ENCODE measurements at regions not wholly inside any gene's neighbourhood (a gene's known extent, or its start where the extent isn't known, plus 50 kb on each side); places are given as distances from the start of the nearest gene placed in this dataset.

GRCh38 chr3:5799398-5799797, 611.9 kb downstream of the EDEM1 start:
- no peak overlapping the region for H3K4me3 ChIP-seq (ENCODE audit: low read depth, low read length)
- H3K27ac ChIP-seq: no peak overlapping the region
- no peaks in the 10 kb centered on the region for H3K9me3 ChIP-seq (ENCODE audit: severe bottlenecking)
- TF ChIP-seq, protein P1, sequence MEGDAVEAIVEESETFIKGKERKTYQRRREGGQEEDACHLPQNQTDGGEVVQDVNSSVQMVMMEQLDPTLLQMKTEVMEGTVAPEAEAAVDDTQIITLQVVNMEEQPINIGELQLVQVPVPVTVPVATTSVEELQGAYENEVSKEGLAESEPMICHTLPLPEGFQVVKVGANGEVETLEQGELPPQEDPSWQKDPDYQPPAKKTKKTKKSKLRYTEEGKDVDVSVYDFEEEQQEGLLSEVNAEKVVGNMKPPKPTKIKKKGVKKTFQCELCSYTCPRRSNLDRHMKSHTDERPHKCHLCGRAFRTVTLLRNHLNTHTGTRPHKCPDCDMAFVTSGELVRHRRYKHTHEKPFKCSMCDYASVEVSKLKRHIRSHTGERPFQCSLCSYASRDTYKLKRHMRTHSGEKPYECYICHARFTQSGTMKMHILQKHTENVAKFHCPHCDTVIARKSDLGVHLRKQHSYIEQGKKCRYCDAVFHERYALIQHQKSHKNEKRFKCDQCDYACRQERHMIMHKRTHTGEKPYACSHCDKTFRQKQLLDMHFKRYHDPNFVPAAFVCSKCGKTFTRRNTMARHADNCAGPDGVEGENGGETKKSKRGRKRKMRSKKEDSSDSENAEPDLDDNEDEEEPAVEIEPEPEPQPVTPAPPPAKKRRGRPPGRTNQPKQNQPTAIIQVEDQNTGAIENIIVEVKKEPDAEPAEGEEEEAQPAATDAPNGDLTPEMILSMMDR (IDR thresholded peaks at IDR 0.05; ENCODE audit: low read depth, low read length): no peak
- H3K27me3 ChIP-seq (ENCODE audit: insufficient read depth, low read depth, severe bottlenecking): peaks cover 3% of the 10 kb centered on the region
- H3K36me3 ChIP-seq: no peaks in the 10 kb centered on the region
- DNase-seq: no peak

DNA sequence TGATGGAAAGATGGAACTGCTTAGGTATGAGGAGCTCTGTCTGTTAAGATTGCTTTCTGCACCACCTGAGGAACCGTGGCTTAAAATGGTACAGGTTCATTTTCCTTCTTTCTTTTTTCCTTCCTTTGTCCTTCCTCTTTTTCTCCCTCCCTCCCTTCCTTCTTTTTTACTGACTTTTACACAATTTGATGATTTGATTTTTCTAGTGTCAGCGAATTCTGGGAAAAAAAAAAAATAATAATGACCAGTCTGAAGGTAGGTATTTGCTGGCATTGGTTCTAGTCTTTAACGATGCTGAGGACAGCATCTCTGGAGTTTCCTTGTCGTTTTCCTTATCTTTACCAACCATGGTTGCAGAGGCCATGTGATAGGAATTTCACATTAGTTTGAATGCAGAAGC, 613.5 kb downstream of the EDEM1 start:
- TF ChIP-seq, protein P1 (IDR thresholded peaks at IDR 0.05; ENCODE audit: low read depth, low read length): no peak
- DNase-seq: no peak
- Histone ChIP-seq H3K36me3 (no peaks in the 10 kb centered on the region), H3K27ac (no peak overlapping the region), H3K9me3 (ENCODE audit: severe bottlenecking) (no peaks in the 10 kb centered on the region), H3K4me3 (ENCODE audit: low read depth, low read length) (no peak overlapping the region), H3K27me3 (ENCODE audit: insufficient read depth, low read depth, severe bottlenecking) (peaks cover 7% of the 10 kb centered on the region)

DNA sequence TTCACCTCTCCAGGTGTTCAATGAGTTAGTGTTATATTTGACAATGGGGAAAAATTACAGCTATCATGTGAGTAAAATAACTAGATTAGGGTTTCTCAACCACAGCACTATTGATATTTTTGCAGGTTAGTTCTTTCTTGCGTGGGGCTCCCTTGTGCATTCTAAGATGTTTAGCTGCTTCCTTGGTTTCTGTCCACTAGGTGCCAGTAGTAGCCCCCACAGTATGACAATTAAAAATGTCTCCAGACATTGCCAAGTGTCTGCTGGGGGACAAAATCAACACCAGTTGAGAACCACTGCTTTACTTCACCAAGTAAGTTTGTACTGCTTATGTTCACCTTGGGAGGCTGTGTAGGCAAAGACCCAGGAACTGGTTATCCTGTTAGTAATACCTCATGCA, 618.7 kb downstream of the EDEM1 start:
- TF ChIP-seq, protein P1 (IDR thresholded peaks at IDR 0.05; ENCODE audit: low read depth, low read length): peak; percentile 33; the same call in 1 of the 2 replicates
- no peak overlapping the region for H3K4me3 ChIP-seq (ENCODE audit: low read depth, low read length)
- no peaks in the 10 kb centered on the region for H3K9me3 ChIP-seq (ENCODE audit: severe bottlenecking)
- peaks cover 42% of the 10 kb centered on the region for H3K27me3 ChIP-seq (ENCODE audit: insufficient read depth, low read depth, severe bottlenecking)
- H3K27ac ChIP-seq: no peak overlapping the region
- peak; percentile 10 for DNase-seq
- no peaks in the 10 kb centered on the region for H3K36me3 ChIP-seq

GRCh38 chr3:5809586-5810246, 622.2 kb downstream of the EDEM1 start:
- no peak for DNase-seq
- Histone ChIP-seq H3K36me3 (no peaks in the 10 kb centered on the region), H3K9me3 (ENCODE audit: severe bottlenecking) (no peaks in the 10 kb centered on the region), H3K27ac (no peak overlapping the region), H3K27me3 (ENCODE audit: insufficient read depth, low read depth, severe bottlenecking) (peaks cover 62% of the 10 kb centered on the region), H3K4me3 (ENCODE audit: low read depth, low read length) (no peak overlapping the region)
- TF ChIP-seq, protein P1 (IDR thresholded peaks at IDR 0.05; ENCODE audit: low read depth, low read length): no peak

DNA sequence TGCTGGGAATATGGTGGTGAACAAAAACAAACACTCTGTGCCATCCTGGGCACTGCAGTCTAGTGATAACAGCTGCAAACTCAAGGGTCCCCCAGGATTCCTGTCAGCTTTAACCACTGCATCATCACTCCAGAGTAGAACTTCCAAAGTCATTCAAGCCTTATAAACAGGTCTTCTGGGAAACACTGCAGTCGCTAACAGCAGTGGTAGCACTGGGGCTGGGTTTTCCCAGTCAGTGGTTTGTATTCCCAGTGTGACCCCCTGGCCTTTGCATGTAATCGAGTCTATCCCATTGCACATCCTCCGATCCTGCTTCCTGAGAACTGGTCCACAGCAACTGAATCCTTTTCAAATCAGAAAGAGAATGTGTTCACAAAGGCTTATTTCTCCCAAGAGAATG, 623.5 kb downstream of the EDEM1 start:
- no peak overlapping the region for H3K4me3 ChIP-seq (ENCODE audit: low read depth, low read length)
- H3K36me3 ChIP-seq: no peaks in the 10 kb centered on the region
- no peak for DNase-seq
- peaks cover 59% of the 10 kb centered on the region for H3K27me3 ChIP-seq (ENCODE audit: insufficient read depth, low read depth, severe bottlenecking)
- no peaks in the 10 kb centered on the region for H3K9me3 ChIP-seq (ENCODE audit: severe bottlenecking)
- TF ChIP-seq, protein P1 (IDR thresholded peaks at IDR 0.05; ENCODE audit: low read depth, low read length): no peak
- H3K27ac ChIP-seq: no peak overlapping the region

GRCh38 chr3:5813521-5813920, 626.0 kb downstream of the EDEM1 start:
- Histone ChIP-seq H3K9me3 (ENCODE audit: severe bottlenecking) (no peaks in the 10 kb centered on the region), H3K27me3 (ENCODE audit: insufficient read depth, low read depth, severe bottlenecking) (peaks cover 43% of the 10 kb centered on the region), H3K36me3 (no peaks in the 10 kb centered on the region), H3K4me3 (ENCODE audit: low read depth, low read length) (no peak overlapping the region), H3K27ac (no peak overlapping the region)
- DNase-seq: no peak
- TF ChIP-seq, protein P1 (IDR thresholded peaks at IDR 0.05; ENCODE audit: low read depth, low read length): no peak

Measured in WERI-Rb-1 (cell line).